Thyroid gland (tissue), 4 donors: ENCODE measurements at regions not wholly inside any gene's neighbourhood (a gene's known extent, or its start where the extent isn't known, plus 50 kb on each side); places are given as distances from the start of the nearest gene placed in this dataset.

Experiments
- DNase-seq, 2 donors: peaks; one replicate each; pipeline ENCODE4 v3.0.0-alpha.2; 2019
- H3K27ac ChIP-seq, 3 donors: fragments of 200-600 bp; sonication (generic); 1 replicate in 2 of 3; 2 replicates in 1 of 3; pipeline ENCODE4 v1.5.1; 2016 to 2019; ENCODE audit warnings: mild to moderate bottlenecking in 1 of 3, moderate library complexity in 1 of 3
- H3K27me3 ChIP-seq: fragments of 200-600 bp; sonication (generic); one replicate; pipeline ENCODE4 v1.5.1; 2019
- H3K36me3 ChIP-seq, 2 donors: fragments of 200-600 bp; sonication (generic); one replicate each; pipeline ENCODE4 v1.5.1; 2016 to 2019
- H3K4me1 ChIP-seq, 2 donors: fragments of 200-600 bp; sonication (generic); one replicate each; pipeline ENCODE4 v1.5.1; 2017 to 2019
- H3K4me3 ChIP-seq, 3 donors: fragments of 200-600 bp; sonication (generic); replicated peaks in 1 of 3; 1 replicate in 2 of 3; 2 replicates in 1 of 3; pipeline ENCODE4 v1.5.1; 2016; ENCODE audit warnings: mild to moderate bottlenecking in 1 of 3
- H3K9me3 ChIP-seq: fragments of 200-600 bp; sonication (generic); one replicate; pipeline ENCODE4 v1.5.1; 2017
- POLR2A ChIP-seq, 2 donors: fragments of 450-650 bp; IDR thresholded peaks; one replicate each; pipeline ENCODE4 v1.6.1; 2017; ENCODE audit warnings: antibody characterized with exemption in 2 of 2, mild to moderate bottlenecking in 2 of 2, moderate library complexity in 1 of 2
- WGBS, 2 donors: methylation state at CpG; one replicate each; pipeline ENCODE4 v1.1.5; 2017; 5-methylcytosine and 5-hydroxymethylcytosine counted together
- intact Hi-C: fragments of 100-400 bp; cut with DNase I; formaldehyde crosslinking; loops from one replicate; pipeline ENCODE4 v1.15.1; 2023
- TF ChIP-seq, protein P1 (sequence below), 6 experiments: fragments of 200-600 bp in 3 of 6; fragments of 450-650 bp in 3 of 6; sonication (generic) in 3 of 6; IDR thresholded peaks; one replicate each; pipeline ENCODE4 v1.5.1; 2016 to 2019; ENCODE audit warnings: antibody characterized with exemption in 6 of 6, mild to moderate bottlenecking in 2 of 6, inconsistent platforms in 1 of 6, moderate library complexity in 1 of 6

GRCh38 chr9:23557689-23558088 is 268.4 kb downstream of the ELAVL2 start:
- Histone ChIP-seq H3K27me3 (no peaks in the 10 kb centered on the region), H3K36me3 (no peaks in the 10 kb centered on the region), H3K9me3 (no peaks in the 10 kb centered on the region), H3K4me3 (no peak overlapping the region), H3K27ac (no peak overlapping the region), H3K4me1 (no peaks in the 10 kb centered on the region)
- intact Hi-C loops: no loop called here
- no peak for TF ChIP-seq POLR2A (IDR thresholded peaks at IDR 0.05)
- TF ChIP-seq, protein P1, sequence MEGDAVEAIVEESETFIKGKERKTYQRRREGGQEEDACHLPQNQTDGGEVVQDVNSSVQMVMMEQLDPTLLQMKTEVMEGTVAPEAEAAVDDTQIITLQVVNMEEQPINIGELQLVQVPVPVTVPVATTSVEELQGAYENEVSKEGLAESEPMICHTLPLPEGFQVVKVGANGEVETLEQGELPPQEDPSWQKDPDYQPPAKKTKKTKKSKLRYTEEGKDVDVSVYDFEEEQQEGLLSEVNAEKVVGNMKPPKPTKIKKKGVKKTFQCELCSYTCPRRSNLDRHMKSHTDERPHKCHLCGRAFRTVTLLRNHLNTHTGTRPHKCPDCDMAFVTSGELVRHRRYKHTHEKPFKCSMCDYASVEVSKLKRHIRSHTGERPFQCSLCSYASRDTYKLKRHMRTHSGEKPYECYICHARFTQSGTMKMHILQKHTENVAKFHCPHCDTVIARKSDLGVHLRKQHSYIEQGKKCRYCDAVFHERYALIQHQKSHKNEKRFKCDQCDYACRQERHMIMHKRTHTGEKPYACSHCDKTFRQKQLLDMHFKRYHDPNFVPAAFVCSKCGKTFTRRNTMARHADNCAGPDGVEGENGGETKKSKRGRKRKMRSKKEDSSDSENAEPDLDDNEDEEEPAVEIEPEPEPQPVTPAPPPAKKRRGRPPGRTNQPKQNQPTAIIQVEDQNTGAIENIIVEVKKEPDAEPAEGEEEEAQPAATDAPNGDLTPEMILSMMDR (IDR thresholded peaks at IDR 0.05): no peak
- DNase-seq: no peak

- Histone ChIP-seq H3K9me3 (no peaks in the 10 kb centered on the region), H3K4me1 (no peaks in the 10 kb centered on the region), H3K27ac (no peak overlapping the region), H3K36me3 (no peaks in the 10 kb centered on the region), H3K27me3 (no peaks in the 10 kb centered on the region), H3K4me3 (no peak overlapping the region)
- WGBS, 2 donors: 93% methylated on average over 4 of the region's 4 CpGs
- intact Hi-C loops: no loop called here
- no peak for DNase-seq
- TF ChIP-seq, protein P1 (IDR thresholded peaks at IDR 0.05): no peak
- TF ChIP-seq POLR2A (IDR thresholded peaks at IDR 0.05): no peak
Measured at GRCh38 chr9:23559522-23559921, 266.5 kb downstream of the ELAVL2 start.

DNA sequence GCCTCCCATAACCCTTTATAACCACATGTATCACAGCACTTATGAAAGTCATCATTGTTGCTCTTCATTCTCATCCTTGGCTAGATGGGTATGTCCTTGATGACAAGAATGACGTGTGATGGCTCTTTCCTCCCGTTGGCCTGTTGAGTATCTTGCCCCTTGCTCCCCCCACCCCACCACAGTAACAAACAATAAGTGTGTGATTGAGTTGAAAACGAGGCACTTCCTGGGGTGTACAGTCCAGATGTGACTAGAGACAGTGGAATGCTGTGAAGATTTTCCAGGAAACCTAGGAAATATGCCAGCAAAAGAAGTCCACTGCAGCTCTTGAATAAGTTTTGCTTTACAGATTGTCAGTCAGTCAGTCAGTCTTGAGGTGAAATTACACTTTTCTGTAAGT is 262.5 kb downstream of the ELAVL2 start:
- no peaks in the 10 kb centered on the region for H3K36me3 ChIP-seq
- 55 to 68% methylated on average over 3 of the region's 3 CpGs for WGBS, 2 donors
- TF ChIP-seq, protein P1 (IDR thresholded peaks at IDR 0.05): no peak

DNA sequence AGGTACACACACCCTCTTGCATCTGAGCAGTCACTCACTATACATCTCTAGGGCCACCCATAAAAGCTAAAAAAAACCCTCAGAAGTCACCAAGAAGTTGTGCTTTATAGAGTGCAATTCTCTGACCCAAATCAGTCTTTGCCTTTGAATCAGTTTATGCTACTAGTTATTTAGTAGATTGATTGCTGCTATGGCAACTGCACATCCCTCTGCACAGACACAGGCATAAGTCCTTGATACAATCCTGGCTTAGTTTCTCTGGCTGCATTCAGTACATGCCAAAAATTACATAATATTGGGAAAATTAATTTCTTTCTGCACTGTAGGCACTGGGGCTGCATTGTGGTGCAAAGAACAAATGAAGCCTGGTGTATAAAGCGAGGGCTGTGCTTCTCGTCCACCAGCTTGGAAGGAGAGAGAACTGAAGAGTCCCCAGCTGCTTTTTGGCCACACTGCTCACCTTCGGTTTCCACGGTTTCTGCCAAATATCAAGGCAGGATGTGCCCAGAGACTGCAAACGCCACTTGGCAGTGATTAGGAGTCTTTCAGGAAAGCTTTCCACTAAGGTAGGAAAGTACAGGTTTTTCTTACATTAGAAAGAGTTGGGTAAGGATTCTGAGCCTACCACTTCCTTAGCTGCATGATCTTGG is 258.4 kb downstream of the ELAVL2 start:
- no peak for DNase-seq

More for the DNA sequence above, 262.5 kb downstream of the ELAVL2 start:
- Histone ChIP-seq H3K9me3 (no peaks in the 10 kb centered on the region), H3K27ac (no peak overlapping the region), H3K27me3 (no peaks in the 10 kb centered on the region), H3K4me1 (no peaks in the 10 kb centered on the region), H3K4me3 (no peak overlapping the region)
- intact Hi-C loops: no loop called here
- no peak for DNase-seq

DNA sequence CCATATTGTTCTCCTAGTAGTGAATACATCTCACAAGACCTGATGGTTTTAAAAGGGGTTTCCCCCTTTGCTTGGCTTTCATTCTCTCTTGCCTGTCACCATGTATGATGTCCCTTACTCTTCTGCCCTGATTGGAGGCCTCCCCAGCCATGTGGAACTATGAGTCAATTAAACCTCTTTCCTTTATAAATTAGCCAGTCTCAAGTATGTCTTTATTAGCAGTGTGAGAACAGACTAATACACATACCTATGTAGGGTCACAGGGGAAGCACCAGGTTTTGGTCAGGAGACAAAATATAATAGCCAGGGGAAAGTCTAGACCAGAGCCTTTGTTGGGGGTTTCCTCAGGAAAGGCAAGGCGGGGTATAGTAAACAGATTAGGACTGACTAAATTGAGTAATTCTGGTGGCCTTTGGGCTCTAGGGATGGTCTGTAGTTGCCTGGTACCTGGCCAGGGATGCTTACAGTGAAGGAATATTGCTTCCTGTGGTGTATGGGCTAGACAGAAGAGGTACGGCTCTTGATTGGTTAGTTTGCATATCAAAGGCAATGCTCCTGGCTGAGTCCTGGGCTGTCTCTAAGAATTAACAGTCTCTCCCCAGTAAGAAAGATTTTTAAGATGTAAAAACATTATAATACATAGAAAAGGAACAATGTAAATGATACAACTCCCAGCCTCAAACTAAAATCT is 254.5 kb downstream of the ELAVL2 start:
- Histone ChIP-seq H3K9me3 (no peaks in the 10 kb centered on the region), H3K36me3 (no peaks in the 10 kb centered on the region), H3K4me3 (no peak overlapping the region), H3K4me1 (no peaks in the 10 kb centered on the region), H3K27ac (no peak overlapping the region), H3K27me3 (no peaks in the 10 kb centered on the region)
- TF ChIP-seq, protein P1 (IDR thresholded peaks at IDR 0.05): no peak
- no peak for TF ChIP-seq POLR2A (IDR thresholded peaks at IDR 0.05)
- no peak for DNase-seq
- WGBS, 2 donors: 79 to 87% methylated on average over 2 of the region's 2 CpGs
- intact Hi-C loops: no loop called here

More for the DNA sequence above, 258.4 kb downstream of the ELAVL2 start:
- no peaks in the 10 kb centered on the region for H3K9me3 ChIP-seq
- intact Hi-C loops: no loop called here
- WGBS, 2 donors: 63 to 65% methylated on average over 5 of the region's 5 CpGs
- H3K4me1 ChIP-seq: no peaks in the 10 kb centered on the region
- no peaks in the 10 kb centered on the region for H3K36me3 ChIP-seq
- no peaks in the 10 kb centered on the region for H3K27me3 ChIP-seq
- TF ChIP-seq POLR2A (IDR thresholded peaks at IDR 0.05): no peak
- TF ChIP-seq, protein P1 (IDR thresholded peaks at IDR 0.05): no peak
- no peak overlapping the region for H3K4me3 ChIP-seq
- H3K27ac ChIP-seq: no peak overlapping the region
